GM19467 (cell line): ENCODE measurements at regions not wholly inside any gene's neighbourhood (a gene's known extent, or its start where the extent isn't known, plus 50 kb on each side); places are given as distances from the start of the nearest gene placed in this dataset.
"Not testable (repeated sequence)": the region's sequence is repeated elsewhere in the genome, so short reads cannot be mapped to it uniquely, and the experiment has no call there.

ENCODE experiments used
- ATAC-seq: cut with Tn5 transposase; IDR thresholded peaks from one replicate; pipeline ENCODE4 v1.9.1; 2021; ENCODE audit warnings: mild to moderate bottlenecking, moderate library complexity; ENCODE audit not compliant: unreplicated experiment

DNA sequence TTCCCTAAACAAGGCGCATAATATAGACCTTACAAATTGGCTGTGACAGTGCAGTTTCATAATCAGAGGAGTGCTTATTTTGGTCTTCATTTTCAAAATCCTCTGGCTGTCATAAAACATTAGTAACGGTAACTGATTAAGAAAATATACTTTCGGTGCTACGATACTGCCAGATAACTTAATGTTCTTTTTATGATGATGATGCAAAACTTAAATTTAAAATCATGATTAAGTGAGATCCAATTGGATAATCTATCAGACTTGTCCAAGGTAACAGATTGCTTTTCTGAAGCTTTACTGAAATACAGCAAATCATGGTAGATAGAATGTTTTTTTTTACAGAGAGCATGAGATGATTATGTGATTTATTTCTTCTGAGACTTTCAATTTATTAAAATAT, 364.2 kb upstream of the CNTN3 start:
- no peak for ATAC-seq

DNA sequence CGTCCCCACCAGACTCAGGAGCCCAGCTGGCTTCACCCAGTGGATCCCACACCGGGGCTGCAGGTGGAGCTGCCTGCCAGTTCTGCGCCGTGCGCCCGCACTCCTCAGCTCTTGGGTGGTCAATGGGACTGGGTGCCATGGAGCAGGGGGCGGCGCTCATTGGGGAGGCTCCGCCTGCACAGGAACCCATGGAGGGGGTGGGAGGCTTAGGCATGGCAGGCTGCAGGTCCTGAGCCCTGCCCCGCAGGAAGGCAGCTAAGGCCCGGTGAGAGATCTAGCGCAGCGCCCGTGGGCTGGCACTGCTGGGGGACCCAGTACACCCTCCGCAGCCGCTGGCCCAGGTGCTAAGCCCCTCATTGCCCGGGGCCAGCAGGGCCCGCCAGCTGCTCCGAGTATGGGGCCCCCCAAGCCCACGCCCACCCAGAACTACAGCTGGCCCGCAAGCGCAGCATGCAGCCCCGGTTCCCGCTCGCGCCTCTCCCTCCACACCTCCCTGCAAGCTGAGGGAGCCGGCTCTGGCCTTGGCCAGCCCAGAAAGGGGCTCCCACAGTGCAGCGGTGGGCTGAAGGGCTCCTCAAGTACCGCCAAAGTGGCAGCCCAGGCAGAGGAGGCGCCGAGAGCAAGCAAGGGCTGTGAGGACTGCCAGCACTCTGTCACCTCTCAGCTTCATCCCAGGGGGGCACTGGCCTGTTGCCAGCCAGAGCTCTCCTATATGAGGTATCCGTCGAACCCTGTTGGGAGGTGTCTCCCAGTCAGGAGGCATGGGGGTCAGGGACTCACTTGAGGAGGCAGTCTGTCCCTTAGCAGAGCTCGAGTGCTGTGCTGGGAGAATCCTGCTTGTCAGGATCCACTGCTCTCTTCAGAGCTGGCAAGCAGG, 370.8 kb upstream of the CNTN3 start:
- ATAC-seq = not testable (repeated sequence)

DNA sequence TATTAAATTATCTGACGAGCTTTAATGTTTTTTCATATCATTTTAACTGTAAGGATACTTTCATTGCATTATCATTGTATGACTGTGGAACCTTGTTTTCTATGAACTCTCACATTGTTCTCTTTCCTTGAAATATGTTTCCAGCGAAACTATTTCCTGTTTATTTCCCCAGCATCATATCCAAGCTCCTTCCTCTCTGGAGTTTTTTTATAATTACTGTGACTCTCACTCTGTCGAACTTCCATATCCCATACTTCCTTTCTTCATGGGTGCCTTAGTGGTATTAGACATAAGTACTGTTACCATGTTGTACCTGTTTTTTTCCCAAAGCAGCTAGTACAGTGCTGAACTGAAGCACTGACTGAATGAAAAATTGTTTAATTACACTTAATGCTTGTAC, 373.6 kb upstream of the CNTN3 start:
- no peak for ATAC-seq

GRCh38 chr3:74992898-74993297, 378.4 kb upstream of the CNTN3 start:
- ATAC-seq = no peak

DNA sequence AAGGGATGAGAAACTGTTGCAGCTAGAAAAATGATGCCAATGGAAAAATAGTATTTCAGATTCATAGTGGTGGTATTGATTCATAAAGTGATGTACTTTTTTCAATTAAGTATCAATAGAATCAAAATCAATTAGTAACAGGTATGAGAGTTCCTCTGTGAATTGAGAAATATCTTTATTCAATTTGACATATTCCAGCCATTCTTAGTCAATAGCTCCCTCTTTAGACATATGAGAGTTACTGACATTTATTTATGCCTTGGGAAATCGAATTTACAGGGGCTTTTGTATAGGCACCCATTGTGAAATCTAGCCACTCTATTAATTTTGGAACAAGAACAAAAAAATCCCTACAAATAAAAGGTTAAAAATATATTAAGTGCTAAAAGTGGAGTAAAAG, 386.9 kb upstream of the CNTN3 start:
- no peak for ATAC-seq

- ATAC-seq = no peak
These were observed 398.4 kb upstream of the CNTN3 start for GRCh38 chr3:75012791-75013331.

- ATAC-seq = no peak
These were observed 399.5 kb upstream of the CNTN3 start for GRCh38 chr3:75014008-75014407.

DNA sequence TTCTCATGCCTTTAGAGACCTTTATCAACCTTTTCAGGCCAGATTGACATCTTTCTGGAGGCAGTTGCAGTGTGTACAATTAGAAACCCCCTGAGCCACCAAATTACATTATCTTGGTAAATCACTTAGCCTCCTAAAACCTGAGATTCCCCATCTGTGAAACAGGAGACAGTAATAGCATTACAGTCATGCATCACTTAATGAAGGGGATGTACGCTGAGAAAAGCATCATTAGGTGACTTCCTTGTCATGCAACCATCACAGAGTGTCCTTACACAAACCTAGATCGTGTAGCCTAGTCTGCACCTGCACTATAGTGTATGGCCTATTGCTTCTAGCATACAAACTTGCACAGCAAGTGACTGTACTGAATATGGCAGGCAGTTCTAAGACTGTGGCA, 400.8 kb upstream of the CNTN3 start:
- no peak for ATAC-seq

GRCh38 chr3:75035146-75035545, 420.7 kb upstream of the CNTN3 start:
- ATAC-seq = no peak

- no peak for ATAC-seq
These were observed 428.5 kb upstream of the CNTN3 start for GRCh38 chr3:75042941-75043340.

DNA sequence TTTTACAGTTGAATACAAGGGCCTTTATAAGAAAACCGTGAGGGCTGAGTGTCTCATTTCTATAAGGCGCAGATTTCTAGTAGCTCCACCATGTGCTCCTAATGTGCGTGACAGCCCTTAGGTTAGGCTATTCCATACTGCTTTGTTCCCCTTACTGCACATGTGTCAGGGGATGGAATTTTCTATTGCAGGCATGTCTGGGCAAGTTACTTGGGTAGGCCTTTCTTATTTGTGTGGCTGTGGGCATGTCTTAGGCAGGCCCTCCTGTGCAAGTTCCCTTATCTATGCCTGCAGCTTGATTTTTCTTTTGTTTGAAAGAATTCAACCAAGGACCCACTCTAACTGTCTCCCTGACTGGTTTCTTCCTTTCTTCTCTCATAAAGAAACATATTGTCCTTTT, 434.2 kb upstream of the CNTN3 start:
- no peak for ATAC-seq

GRCh38 chr3:75049533-75049932, 435.1 kb upstream of the CNTN3 start:
- no peak for ATAC-seq

- no peak for ATAC-seq
These were observed 444.7 kb upstream of the CNTN3 start for GRCh38 chr3:75059120-75059519.

DNA sequence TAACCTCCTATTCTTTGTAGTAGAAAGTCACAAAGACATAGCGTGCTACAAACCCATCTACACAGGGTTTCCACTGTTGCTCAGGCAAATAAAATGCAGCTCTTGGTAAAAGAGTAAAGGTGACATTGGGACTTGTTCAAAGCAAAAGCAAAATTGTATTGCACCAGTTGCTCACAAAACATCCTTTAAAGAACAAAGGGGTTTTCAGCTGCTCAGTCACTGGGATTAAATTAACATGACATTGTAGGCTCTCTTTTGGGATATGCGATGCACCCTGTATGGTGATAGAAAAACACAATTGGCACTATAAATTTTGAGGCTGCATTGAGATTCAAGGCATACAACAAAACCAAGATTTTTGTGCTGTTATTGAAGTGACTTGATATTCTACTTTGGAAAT, 447.3 kb upstream of the CNTN3 start:
- ATAC-seq = no peak

DNA sequence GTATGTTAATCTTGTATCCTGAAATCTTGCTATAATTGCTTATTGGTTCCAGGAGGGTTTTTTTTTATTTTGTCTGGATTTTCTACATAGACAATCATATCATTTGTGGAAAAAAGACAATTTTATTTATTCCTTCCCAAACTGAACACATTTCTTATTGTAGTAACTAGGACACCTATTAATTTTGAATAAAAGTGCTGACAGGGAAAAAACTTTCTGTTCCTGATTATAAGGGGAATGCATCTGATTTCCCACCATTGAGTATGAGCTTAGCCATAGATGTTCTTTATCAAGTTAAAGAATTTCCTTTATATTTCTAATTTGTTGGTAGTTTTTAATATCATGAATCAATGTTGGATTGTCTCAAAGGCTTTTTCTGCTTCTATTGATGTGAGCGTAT, 460.7 kb upstream of the CNTN3 start:
- no peak for ATAC-seq

DNA sequence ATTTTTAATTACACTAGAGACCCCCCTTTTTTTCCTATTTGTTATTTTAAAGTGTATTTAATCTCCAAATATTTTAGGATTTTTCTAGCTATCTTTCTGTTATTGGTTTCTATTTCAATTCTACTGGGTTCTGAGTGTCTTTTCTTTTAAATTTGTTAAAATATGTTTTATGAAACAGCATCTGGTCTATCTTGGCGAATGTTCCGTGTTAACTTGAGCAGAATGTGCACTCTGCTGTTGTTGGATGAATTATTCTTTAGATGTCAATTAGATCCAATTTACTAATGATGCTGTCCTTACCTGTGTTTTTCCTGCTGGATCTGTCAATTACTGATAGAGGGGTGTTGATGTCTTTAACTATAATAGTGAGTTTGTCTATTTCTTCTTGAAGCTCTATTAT, 462.0 kb upstream of the CNTN3 start:
- ATAC-seq = no peak

DNA sequence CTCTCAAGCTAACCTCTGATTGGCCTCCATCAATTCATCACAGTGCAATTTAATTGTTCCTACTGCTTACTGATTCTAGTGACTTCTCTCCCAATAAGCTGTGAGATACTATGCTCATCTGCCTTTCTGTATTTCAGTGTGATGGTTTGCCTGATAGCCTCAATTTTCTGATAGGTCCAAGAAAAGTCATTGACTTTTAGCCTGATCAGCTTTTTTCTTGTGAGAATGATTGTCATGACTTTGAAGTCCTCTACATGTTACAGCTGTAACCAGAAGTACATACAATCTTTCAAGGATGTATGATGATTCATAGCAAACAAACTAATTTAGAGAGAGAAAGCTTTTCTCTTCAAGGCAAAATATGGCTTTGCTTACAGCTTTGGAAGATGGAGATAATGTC, 463.8 kb upstream of the CNTN3 start:
- no peak for ATAC-seq

- ATAC-seq = no peak
These were observed 468.4 kb upstream of the CNTN3 start for GRCh38 chr3:75082845-75083244.

DNA sequence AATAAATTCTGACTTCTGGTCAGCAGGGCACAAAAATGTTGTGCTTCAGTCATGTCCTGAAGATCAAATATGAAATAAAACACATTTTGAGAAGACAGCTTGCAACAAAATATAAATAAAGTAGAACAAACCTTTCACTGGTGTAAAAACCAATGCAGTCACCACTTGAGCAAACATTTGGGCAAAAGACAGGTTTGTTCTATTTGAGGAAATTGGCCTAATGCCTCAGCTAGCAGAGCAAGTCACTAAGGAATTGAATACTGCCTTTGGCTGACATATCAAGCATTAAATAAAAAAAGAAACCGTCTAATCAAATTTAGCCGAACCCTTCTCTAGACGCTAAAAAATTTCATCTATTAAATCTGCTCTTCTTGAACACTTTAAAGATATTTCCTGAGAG, 475.4 kb upstream of the CNTN3 start:
- ATAC-seq = no peak

DNA sequence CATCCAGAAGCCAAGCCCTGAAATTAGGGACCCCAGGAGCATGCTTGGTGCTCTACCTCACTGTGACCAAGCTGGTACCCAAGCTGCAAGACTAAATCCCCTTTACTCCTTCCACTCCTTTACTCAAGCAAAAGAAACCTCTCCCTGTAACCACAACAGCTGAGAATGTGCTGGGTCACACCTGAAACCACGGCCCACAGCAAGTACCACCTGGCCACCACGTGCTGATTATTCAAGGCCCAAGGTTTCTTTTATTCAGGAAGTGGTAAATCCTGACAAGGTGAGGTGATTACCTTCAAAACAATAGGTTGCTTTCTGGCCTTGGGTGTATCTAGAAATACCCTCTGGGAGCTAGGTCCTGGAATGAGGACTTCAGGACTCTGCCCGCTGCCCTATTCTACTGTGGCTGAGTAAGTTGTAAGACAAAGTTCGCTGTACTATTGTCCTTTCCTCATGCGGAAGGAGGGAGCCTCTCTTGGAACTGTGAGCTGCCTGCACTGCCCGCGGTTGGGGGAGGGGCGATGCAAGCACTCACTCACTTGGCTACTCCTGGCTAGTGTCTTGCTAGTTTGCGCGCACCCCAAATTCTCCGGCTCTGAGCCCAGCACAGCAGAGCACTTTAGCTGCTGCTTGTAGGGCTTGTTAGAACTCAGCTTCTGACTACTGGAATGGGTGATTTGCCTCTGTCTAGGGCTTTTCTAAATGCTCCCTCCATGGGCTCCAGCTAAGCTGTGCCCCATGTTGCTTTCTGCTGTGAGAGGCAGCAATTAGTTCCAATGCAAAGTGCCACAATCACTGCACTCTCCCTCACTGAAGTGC, 487.1 kb upstream of the CNTN3 start:
- no peak for ATAC-seq

DNA sequence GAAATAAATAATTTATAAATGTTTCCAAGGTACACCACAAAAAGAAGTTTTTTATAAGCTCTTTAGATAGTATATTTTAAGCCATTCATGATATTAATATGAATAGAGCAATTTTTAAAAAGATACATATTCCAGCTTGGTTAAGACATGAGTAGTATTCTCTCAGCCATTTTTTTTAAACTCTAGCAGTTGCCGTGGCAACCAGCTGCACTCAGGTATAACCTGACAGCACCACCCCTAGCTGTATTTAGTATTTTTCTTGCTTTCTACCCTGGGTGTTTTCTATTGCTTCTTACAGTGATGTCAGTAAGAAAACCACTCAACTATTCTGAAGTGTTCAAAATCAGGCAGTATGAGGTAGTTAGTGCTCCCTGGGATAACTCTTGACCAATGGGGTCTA, 496.3 kb upstream of the CNTN3 start:
- no peak for ATAC-seq

DNA sequence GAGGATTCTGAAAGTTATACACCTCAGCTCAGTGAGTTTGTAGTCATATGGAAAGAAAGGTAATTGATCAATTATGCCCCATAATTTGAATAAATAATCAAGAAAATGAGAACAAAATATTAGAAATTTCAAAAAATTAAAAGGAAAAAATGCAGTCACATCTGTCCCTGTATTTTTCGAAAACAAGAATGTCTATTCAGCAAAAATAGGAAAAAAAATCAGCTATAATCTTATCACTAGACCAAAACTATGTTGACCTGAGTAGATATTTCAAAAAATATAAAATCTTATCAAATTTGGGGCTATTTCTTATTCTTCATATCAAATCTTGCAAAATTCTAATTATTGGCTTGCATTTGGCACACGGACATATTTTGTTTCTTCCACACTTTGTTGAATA, 501.2 kb upstream of the CNTN3 start:
- ATAC-seq = no peak
